ENCODE measurements at regions not wholly inside any gene's neighbourhood (a gene's known extent, or its start where the extent isn't known, plus 50 kb on each side); places are given as distances from the start of the nearest gene placed in this dataset.

GRCh38 chr14:98802044-98802443 is 470.0 kb downstream of the BCL11B start:
- DNase-seq (ENCODE audit: low read depth in 3 of 3): no peak

DNA sequence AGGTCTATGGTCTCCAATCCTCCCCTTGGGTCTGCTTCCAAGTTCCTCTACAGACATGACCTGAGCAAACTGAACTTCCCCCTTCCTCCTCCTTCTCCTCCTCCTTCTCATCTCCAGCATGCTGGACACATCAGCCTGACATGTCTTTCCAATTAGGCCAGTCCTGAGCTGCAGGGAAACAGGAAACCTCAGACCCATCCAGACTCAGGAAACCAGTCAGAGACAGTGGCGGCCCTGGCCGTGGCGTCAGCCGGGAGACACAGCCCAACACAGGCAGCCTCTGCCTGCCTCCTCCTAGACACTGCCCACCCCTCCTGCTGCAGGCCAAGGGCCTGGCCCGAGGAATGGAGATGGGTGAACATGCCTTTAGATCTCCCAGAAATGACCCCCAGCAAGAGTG is 468.8 kb downstream of the BCL11B start:
- no peak for DNase-seq (ENCODE audit: low read depth in 3 of 3)

- no peak for DNase-seq (ENCODE audit: low read depth in 3 of 3)
These were observed 463.2 kb downstream of the BCL11B start for GRCh38 chr14:98808494-98809407.

DNA sequence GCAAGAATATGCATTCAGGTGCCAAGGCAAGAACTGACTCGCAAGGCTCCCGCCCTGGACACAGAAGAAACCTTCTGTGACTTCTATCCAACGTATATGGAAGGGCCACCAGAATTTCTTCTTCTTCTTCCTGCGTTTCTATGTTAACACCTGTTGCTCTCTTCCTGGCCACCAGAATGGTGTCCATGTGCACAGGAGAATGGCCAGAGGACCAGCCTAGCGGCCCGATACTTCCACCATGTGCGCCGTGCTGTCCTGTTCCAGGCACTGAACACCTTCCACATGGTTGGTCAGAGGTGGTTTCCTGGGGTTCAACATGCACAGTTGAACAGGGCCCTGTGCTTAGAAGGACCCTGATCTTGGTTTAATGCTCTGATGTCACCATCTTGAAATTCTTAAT is 455.8 kb downstream of the BCL11B start:
- DNase-seq (ENCODE audit: low read depth in 3 of 3): no peak

DNA sequence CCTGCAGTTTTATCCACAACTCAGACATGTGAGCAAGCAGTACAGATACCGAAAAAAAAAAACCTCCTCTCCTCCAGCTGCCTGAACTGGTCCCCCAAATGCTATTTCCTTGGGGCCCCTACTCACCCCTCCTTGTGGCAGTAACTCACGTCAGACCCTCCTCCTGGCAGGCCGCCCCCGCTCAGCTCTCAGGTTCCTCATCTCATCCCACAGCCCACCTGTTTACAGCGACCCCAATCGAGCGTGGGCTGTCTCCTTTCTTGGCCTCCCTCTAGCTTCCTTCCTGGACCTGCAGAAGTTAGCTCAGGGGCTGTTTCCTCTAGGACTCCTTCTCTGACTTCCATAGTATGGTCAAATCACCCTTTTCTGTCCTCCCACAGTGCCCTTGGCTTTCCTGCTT is 455.3 kb downstream of the BCL11B start:
- no peak for DNase-seq (ENCODE audit: low read depth in 3 of 3)

DNA sequence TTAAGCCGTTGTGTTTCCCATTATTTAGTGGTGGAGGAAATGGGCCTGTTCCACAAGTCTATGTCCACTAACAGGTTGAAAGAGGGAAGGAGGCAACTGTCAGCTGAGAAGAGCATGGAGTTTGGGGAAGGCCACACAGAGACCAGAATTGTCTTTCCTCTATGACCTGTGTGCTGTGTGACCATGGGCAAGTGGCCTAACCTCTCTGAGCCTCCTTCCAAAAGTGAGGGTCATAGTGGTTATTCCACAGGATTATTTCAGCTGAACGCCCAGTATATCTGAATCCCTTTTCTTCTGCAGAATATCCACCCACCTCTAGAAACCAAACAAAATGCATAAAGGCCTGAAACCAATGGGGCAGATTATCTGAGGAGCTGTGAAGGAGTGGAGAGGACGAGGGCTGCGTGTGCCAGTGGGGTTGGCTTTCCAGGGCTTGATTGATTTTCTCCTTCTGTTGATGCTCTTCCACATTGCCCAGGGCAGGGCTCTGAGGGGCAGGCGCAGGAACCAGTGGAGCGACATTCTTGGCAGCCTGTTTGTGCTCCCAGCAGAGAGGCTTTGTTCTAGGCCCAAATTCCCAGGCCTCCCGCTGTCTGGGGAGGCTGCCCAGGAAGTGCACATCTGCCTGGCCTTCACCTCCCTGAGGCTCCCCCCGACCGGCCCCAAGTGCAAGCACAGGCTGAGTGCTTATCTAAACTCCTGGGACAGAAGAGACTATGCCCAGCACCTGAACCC is 452.7 kb downstream of the BCL11B start:
- no peak for DNase-seq (ENCODE audit: low read depth in 3 of 3)

DNA sequence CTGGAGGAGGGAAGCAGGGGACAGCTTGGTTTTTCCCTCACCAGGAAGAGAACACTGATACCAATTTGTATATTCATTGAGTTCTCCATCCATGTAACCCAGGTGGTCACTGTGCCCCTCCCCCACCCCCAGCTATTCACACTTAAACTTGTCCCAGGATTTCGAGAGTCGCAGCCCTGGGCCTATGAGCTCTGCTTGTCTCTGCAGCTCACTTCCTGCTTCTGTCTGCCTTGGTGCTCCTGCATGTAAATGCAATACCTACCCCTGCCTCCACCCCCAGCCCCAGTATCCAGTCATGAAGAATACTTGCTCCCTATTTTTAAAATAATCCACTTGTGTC is 452.2 kb downstream of the BCL11B start:
- DNase-seq (ENCODE audit: low read depth in 3 of 3): no peak

DNA sequence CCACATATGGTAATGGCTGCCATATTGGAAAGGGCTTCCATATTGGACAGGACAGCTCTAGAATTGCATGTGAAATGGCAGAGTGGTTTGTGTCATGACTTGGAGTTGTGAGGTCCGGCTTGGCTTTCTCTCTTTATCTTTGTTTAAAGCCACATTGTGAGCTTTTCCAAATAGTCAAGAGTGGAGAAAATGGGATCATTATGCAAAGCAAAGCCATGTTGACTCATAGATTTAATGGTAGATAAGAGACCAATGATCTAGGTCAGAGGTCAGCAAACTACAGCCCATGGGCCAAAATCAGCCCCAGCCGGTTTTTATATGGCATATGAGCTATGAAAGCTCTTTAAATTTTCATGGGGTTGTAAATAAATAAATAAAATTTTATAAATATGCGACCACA is 449.1 kb downstream of the BCL11B start:
- no peak for DNase-seq (ENCODE audit: low read depth in 3 of 3)

GRCh38 chr14:98826618-98827017 is 445.4 kb downstream of the BCL11B start:
- no peak for DNase-seq (ENCODE audit: low read depth in 3 of 3)

DNA sequence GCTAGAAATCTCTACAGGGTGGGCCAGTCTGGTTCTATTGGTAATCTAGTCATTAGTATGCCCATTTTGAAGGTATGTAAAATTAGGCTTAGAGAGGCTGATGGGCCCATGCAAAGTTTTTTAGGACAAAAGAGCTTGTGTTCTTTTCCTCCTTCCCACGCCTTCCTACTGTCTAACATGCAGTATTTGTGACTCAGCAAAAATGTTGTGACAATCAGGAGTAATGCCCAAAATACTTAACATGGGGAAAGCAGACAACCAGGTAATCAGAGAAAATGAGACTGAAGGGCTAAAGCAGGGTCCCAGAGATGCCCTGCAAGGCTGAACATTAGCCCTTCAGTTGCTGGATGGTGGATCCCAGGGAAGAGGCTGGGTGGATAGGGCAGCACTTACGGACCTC is 437.9 kb downstream of the BCL11B start:
- no peak for DNase-seq (ENCODE audit: low read depth in 3 of 3)

- no peak for DNase-seq (ENCODE audit: low read depth in 3 of 3)
These were observed 436.8 kb downstream of the BCL11B start for GRCh38 chr14:98835051-98835824.

DNA sequence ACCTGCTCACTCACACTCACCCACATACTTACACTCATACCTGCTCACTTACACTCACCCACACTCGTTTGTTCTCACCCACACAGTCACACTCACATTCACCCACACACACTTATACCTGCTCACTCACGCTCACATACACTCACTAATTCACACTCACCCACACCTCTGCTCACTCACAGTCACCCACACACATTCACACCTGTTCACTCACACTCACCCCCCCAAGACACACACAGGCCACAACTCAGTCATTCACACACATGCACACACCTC is 436.2 kb downstream of the BCL11B start:
- DNase-seq (ENCODE audit: low read depth in 3 of 3): no peak

DNA sequence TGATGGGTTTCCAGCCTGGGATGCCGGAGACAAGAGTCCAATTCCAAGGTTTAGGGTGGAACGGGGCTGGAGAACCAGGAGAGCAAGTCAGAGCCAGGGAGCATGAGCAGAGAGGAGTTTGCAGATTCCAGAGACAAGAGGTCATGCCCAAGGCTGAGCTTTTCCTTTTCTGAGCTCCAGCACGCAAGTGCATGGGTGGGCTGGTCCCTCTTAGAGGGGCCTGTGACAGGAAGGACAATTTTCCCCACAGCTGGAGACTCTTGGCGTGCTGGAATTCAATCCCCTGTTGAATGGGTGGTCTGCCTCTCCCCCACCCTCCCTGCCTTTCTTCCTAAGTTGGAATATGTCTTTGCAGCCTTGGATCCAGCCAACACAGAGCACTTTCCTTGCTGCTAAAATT is 431.9 kb downstream of the BCL11B start:
- no peak for DNase-seq (ENCODE audit: low read depth in 3 of 3)

- no peak for DNase-seq (ENCODE audit: low read depth in 3 of 3)
These were observed 431.5 kb downstream of the BCL11B start for GRCh38 chr14:98840511-98840910.

DNA sequence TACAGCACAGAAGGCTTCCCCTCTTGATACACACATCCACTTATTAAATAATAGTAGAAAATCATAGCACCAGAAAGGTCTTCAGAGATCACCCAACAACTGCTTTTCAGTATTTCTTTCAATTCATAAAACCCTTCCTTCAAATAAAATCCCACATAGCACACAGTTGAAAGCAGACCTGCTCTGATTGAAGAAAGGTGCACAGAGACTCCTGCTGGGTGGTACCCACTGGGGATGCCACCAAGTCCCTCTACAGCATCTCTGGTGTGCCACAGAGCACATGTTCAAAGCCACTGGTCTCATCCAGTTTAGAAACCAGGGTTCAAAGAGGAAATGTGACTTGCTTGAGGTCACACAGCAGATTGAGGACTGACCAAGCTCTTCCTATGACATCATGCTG is 427.5 kb downstream of the BCL11B start:
- DNase-seq (ENCODE audit: low read depth in 3 of 3): no peak

- no peak for DNase-seq (ENCODE audit: low read depth in 3 of 3)
These were observed 424.2 kb downstream of the BCL11B start for GRCh38 chr14:98847521-98848468.

DNA sequence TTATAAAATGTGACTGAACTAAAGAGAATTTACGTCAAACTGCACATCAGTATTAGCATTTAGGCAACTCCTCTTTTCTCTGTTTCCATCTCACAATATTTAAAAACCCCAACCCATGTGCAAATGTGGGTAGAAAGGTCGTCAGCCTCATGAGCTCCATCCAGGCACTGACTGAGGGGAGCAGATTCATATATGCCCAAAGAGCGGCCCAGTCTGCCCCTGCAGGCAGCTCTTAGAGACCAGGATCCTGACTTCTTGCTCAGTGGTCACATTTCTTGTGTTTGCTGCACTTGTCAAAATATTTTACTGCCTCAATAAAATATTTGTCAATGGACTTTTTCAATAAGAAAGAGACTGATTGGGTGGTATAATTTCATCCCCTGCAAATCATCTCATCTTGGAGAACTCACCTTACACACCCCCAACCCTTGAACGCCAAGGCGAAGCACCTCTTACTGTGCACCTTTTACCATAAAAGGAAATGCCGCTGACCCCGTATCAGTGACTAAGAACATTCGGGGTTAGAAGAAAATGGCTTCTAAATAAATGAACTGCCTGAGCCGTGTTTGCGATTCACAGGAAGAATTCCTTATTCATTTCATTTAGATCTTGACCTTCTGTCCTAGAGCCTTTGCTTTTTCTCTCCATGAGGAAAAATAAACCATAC is 418.8 kb downstream of the BCL11B start:
- DNase-seq (ENCODE audit: low read depth in 3 of 3): no peak

DNA sequence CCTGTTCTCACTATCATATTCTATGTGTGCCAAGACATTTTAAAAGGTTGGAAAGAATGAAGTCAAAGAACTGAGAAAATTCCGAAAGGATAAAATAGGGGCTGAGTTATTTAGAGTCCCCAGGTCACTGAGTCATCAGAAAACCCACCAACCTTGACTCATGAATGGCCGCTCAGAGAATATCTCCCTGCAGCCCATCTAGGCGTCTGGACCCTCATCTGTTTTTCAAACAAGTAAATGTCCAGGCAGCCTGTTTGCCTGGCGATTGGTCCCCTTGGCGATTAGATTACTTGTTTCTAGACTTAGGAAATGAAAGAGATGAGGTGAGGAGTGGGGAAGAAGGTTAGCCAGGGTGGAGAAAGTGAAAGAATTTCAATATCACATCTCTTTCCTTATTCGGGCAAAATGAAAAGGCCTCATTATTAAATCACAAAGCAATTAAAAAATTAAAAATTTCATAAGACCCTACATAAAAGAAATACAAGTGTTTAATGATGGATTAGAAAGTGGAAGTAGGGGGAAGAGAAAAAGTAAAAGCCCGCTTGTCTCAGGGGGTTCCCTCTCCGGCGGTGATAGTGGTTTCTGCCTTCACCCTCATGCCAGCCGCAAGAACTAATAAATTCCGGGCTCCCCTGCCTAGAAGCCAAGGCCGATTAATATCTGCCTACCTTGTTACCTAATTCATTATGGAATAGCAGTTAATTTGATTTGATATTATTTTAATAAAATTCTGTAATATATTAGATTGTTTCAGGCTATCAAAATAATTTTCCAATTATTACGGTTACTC is 415.9 kb downstream of the BCL11B start:
- DNase-seq (ENCODE audit: low read depth in 3 of 3): no peak

DNA sequence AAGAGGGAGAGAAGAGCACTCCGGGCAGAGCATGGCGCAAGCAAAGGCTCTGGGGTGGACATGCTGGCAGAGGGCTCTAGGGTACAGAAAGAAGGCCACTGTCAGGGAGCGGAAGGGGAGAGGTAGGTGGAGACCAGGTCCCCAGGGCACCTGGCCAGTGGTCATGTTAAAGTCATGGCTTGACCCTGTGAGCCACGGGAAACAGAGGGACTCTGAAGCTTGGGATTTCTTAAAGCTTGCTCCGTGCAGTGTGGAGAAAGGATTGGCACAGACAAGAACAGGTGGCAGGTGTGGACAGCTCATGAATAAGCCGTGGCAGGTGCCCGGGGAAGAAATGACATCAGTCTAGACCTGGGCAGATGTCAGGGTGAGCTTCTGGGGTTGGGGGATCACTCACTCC is 413.8 kb downstream of the BCL11B start:
- no peak for DNase-seq (ENCODE audit: low read depth in 3 of 3)

DNA sequence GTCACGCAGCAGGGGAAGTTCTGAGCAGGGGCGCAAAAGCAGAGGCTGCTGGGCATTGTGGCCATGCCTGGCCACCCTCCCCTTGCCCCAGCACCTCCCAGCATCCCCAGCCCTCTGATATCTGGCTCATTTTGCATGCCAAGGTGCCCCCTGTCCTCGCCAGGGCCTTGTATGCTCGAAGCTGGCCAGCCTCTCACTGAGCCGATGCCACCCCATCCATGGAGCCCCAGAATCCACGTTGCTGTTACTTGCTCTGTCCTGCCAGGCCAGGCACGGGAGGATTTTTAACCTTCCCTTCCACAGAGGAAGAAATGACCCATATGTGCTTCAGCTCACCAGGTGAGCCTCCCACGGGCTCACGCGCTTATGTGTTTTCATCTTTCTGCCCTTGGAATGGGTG is 413.4 kb downstream of the BCL11B start:
- DNase-seq (ENCODE audit: low read depth in 3 of 3): no peak

All from stimulated activated CD4-positive, alpha-beta T cell treated with anti-CD3 and anti-CD28 coated beads, TNF-alpha, amount 100 ng/mL, for 24 hours (primary cell).